HT-29 (cell line): ENCODE measurements at regions not wholly inside any gene's neighbourhood (a gene's known extent, or its start where the extent isn't known, plus 50 kb on each side); places are given as distances from the start of the nearest gene placed in this dataset.

Experiments
- DNase-seq: peaks from one replicate; pipeline ENCODE4 v3.0.0-alpha.2; 2015; ENCODE audit warnings: low spot score

DNA sequence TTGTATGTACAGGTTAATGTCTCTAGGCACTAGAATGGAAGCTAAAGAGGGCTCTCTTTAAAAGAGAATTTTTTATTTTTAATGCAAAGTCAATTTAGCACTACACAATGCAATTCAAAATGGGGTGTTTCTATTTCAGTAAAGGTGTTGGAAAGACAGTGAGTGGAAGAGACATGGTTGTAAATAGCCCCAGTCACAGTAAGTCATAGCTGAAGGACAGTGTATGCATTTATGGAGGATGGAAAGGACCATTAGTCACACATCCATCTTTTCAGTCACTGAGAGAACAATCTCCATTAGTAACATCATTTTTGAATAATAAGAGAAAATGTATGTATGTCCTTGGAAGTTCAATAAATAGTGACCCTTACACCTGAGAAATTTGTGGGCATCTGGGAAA, 148.0 kb downstream of the PDHA2 start:
- no peak for DNase-seq

DNA sequence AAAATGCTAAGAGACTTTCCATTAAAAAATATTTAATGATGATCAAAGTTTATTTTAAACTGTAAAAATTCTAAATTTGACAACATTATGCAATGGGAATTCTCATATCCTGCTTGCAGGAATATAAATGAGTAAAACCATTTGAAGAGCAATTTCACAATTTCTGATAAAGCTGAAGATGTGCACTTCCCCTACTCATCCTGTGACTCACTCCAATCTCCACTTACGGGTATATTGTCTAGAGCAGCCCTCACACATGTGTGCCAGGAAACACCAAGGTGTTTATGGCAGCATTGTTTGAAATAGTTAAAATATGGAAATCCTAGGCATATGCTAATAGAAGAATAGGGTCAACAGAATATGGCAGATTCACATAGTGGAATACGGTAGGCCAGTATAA, 158.4 kb downstream of the PDHA2 start:
- DNase-seq = no peak

- no peak for DNase-seq
These were observed 164.3 kb downstream of the PDHA2 start for GRCh38 chr4:96003951-96004740.

DNA sequence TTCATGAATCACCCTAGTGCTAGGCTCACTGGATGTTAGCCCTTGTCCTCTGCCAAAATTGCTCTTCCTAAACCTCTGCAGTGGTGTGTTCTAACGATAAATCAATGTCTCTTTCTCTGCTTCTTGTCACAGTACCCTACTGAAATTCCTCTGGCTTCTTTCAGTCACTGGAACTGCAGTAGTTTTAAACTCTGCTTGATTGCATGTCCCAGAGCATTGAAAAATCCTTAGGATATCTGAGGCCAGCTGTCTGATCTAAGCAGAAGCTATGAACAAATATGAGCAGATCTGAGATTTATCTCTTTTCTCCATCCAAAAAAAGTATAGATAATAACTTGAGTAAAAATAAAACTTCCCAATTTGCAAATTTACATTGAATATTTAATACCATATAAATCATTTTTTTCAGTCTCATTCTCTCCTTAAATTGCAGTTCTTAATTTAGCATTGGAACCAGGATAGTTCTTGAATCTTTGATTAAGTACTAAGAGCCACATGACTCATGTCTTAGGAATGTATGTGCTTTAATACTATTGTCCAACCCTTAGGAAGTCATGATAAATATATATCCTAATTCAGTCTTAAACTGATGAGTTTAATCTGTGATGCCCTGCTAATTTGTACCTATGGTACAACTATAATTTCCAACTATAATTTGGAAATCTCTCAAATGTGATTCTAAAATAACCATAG, 169.7 kb downstream of the PDHA2 start:
- DNase-seq = no peak

DNA sequence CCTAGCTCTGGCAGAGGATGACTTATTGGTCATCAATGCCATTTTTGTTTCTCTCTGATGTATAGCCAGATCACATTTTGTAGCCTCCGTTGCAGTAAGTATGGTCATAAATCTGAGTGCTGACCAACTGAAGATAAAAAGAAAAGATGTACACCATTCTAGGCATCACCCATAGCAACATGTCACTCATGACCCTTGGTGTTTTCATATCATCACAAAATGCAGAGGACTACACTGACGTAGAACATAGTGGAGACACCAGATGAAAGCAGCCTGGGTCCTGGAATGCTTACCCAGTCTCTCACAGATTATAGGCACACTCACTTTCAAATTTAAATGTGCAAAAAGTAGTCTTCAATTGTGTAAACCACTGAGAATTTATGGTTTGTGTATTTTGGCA, 172.8 kb downstream of the PDHA2 start:
- DNase-seq = no peak

DNA sequence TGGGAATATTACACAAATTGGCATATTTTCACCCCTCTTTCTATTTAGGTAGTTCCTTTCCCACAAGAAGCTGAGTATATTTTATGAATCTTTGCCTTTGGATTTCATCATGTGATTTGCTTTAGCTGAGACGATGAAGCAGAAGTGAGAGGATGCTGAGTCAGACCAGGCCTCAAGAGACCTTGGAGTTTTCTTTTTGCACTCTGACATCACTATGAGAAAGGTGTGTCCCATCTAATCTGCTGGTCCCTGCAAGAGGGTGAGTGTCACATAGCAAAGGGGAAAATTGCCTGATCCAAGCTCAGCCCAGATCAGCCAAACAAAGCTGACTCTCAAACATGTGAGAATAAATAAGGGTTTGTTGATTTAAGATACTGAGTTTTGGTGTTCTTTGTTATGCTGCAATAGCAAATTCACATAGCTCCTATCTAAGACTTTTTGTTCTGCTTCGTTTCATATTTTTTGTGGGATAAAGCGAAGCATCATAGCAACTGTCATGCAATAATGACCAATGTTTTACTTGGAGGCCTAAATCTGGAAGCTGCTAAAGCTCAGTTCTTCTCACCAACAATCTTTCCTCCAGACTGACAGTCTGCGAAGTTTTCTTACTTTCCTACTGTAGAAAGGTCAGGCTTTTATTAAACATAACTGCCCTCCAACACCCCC, 176.9 kb downstream of the PDHA2 start:
- no peak for DNase-seq

- DNase-seq = no peak
These were observed 185.1 kb downstream of the PDHA2 start for GRCh38 chr4:96025011-96025410.

DNA sequence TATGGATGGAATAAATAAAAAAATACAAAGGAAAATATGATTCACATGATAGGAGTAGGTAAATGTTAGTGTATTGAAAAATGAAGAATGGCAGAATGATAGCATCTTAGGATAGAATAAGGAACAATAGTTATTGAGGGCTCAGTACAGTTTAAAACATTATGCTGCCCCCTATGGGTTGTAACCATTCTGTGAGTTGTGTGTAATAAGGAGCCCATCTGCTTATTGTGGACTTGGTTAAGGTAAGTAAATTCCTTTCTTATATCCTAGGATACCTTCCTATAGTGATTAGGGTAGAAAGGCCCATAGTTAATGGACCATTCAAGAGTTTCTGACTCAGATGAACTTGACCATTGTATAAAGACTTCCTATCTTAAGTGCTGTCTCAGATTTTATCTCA, 195.8 kb downstream of the PDHA2 start:
- DNase-seq = peak; percentile 31

DNA sequence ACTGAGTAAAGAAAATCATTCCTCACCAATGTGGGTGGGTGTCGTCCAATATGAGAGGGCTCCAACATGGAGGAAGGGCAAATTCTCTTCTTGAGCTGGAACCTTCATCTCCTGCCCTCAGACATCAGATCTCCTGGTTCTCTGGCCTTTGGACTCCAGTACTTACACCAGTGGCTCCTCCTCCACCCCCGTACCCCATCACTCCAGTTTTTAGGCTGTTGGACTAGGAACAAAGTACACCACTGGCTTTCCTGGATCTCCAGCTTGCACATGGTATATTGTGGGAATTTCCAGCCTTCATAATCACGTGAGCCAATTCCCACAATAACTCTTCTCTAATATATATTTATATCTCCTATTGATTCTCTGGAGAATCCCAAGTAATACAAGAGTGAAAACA, 196.9 kb downstream of the PDHA2 start:
- no peak for DNase-seq

- no peak for DNase-seq
These were observed 197.8 kb downstream of the PDHA2 start for GRCh38 chr4:96037705-96038104.

DNA sequence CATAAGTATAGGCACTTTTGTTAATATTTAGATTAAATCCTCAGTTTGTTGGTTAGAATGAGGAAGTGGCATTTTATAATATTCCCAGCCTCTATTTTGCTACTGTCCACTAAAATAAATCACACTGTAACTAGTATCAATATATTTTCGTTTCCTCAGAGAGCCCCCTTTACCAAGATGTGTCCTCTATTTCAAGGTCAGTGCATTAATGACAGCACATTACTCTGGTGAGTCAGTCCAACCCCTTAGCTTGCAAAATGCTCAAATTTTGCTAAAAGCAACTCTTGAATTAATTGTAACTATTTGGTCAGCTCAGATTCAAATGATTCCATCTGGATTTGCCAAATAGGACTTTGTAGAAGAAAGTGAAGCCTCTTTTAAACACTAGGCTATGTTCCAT, 199.3 kb downstream of the PDHA2 start:
- no peak for DNase-seq

GRCh38 chr4:96039803-96040436, 200.0 kb downstream of the PDHA2 start:
- no peak for DNase-seq

GRCh38 chr4:96044971-96045370, 205.1 kb downstream of the PDHA2 start:
- no peak for DNase-seq

DNA sequence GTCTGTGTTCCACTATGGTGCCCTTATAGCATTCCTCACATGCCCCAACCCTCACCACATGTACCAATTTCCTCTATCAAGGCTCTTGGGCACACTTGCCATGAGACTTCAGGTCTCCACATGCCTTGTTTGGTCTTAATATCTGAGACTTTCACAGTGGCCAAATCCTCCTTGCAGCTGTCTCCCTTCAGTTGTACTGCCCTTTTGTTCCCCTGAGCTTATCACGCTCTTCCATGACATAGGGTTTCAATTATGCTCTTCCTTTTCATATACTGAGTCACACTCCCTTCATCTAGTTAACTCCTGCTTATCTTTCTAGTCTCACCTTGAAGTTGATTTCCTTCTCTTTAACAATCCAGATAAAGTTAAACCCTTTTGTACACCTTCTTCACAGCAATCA, 212.9 kb downstream of the PDHA2 start:
- DNase-seq = no peak

- no peak for DNase-seq
These were observed 216.5 kb downstream of the PDHA2 start for GRCh38 chr4:96056346-96056934.

DNA sequence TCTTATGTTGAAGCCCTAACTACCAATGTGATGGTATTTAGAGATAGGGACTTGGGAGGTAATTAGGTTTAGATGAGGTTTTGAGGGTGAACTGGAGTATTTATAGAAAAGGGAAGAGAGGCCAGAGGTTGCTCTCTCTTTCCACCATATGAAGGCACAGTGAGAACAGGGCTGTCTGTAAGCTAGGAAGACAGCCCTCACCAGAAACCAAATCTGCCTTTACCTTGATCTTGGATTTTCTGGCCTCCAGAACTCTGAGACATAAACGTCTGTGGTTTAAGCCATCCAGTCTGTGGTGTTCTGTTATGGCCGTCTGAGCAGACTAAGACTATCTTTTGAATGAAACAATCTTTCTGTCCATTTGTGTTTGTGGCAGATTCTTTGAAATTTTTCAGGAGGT, 223.7 kb downstream of the PDHA2 start:
- DNase-seq = no peak

- no peak for DNase-seq
These were observed 233.6 kb downstream of the PDHA2 start for GRCh38 chr4:96073461-96073860.

- DNase-seq = no peak
These were observed 252.3 kb downstream of the PDHA2 start for GRCh38 chr4:96092151-96092705.

GRCh38 chr4:96093057-96093456, 253.2 kb downstream of the PDHA2 start:
- DNase-seq = no peak

DNA sequence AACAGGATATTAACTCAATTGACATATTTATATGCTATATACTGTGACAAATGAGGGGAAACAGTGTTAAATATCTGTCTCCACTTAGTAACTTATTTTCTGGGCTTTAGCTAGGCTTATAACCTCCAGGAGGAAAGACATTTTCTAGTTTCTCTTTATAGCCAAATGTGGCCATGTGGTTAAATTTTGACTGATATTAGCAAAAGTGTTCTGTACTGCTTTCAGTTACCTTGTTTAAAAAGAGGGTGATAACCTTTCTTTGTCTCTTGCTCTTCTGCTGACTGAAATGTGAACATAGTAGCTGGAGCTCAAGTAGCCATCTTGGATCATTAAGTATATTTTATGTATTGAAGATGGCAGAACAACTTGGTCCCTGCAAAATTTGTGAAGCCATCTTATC, 253.7 kb downstream of the PDHA2 start:
- no peak for DNase-seq

GRCh38 chr4:96094183-96094582, 254.3 kb downstream of the PDHA2 start:
- no peak for DNase-seq
